Activated CD8-positive, alpha-beta memory T cell treated with anti-CD3 and anti-CD28 coated beads, Interleukin-2, amount 10 ng/mL, durations not matched to agents 7 days and 5 days (primary cell): ENCODE measurements at regions not wholly inside any gene's neighbourhood (a gene's known extent, or its start where the extent isn't known, plus 50 kb on each side); places are given as distances from the start of the nearest gene placed in this dataset.
"Not testable (repeated sequence)": the region's sequence is repeated elsewhere in the genome, so short reads cannot be mapped to it uniquely, and the experiment has no call there.

Experiments
- ATAC-seq: fragments of 150-1000 bp; cut with Tn5 transposase; one replicate; pipeline ENCODE4 v1.10.0; 2021; ENCODE audit warnings: moderate library complexity
- CTCF ChIA-PET: fragments of 350-600 bp; sonication (Branson Sonifier 250); formaldehyde crosslinking; loops from one replicate; lab custom pipeline; 2021; ENCODE audit warnings: antibody characterized with exemption; lab: Charles Lee
- DNase-seq: peaks from one replicate; pipeline ENCODE4 v3.0.0-alpha.2; 2020
- H3K27ac Mint-ChIP-seq: one replicate; pipeline ENCODE4 v1.8.0; 2021; ENCODE audit warnings: mild to moderate bottlenecking, mixed read lengths
- H3K27me3 Mint-ChIP-seq: one replicate; pipeline ENCODE4 v1.8.0; 2021; ENCODE audit warnings: mixed read lengths
- H3K36me3 Mint-ChIP-seq: one replicate; pipeline ENCODE4 v1.8.0; 2021; ENCODE audit warnings: mild to moderate bottlenecking, mixed read lengths
- H3K4me1 Mint-ChIP-seq: one replicate; pipeline ENCODE4 v1.8.0; 2021; ENCODE audit warnings: mixed read lengths
- H3K4me3 Mint-ChIP-seq: one replicate; pipeline ENCODE4 v1.8.0; 2021; ENCODE audit warnings: mild to moderate bottlenecking, moderate library complexity, mixed read lengths
- H3K9me3 Mint-ChIP-seq: one replicate; pipeline ENCODE4 v1.8.0; 2022; ENCODE audit warnings: low read depth, mixed read lengths

DNA sequence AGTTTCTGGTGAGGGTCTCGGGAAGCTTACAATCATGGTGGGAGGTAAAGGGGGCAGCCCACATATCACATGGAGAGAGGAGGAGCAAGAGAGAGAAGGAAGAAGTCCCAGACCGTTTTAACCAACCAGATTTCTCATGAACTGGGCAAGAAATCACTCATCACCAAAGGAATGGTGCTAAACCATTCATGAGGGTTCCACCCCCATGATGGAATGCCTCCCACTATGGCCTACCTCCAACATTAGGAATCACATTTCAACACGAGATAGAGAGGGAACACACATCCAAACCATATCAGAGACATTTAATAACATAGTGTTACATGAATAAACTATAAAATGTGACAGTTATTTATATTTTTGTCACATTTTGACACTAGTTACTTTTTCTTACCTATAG lies 214.8 kb upstream of the MAGI2 start:
- Mint-ChIP-seq H3K4me1 (no peaks in the 10 kb centered on the region), H3K36me3 (no peaks in the 10 kb centered on the region), H3K4me3 (no peak overlapping the region), H3K27me3 (no peaks in the 10 kb centered on the region), H3K9me3 (peaks cover 5% of the 10 kb centered on the region), H3K27ac (no peak overlapping the region)
- ATAC-seq (no peak), DNase-seq (no peak)
- CTCF ChIA-PET, result no interaction called here

GRCh38 chr7:79666472-79666871 lies 213.0 kb upstream of the MAGI2 start:
- Mint-ChIP-seq H3K27me3 (no peaks in the 10 kb centered on the region), H3K27ac (no peak overlapping the region), H3K4me1 (no peaks in the 10 kb centered on the region), H3K4me3 (no peak overlapping the region), H3K9me3 (peaks cover 5% of the 10 kb centered on the region), H3K36me3 (no peaks in the 10 kb centered on the region)
- CTCF ChIA-PET, result no interaction called here
- ATAC-seq (no peak), DNase-seq (no peak)

GRCh38 chr7:79664884-79665676 lies 211.6 kb upstream of the MAGI2 start:
- CTCF ChIA-PET, result no interaction called here
- no peaks in the 10 kb centered on the region for H3K27me3 Mint-ChIP-seq
- H3K4me3 Mint-ChIP-seq, result no peak overlapping the region
- ATAC-seq, result no peak
- H3K4me1 Mint-ChIP-seq, result no peaks in the 10 kb centered on the region
- H3K9me3 Mint-ChIP-seq, result peaks cover 5% of the 10 kb centered on the region
- no peak overlapping the region for H3K27ac Mint-ChIP-seq
- H3K36me3 Mint-ChIP-seq, result no peaks in the 10 kb centered on the region
- no peak for DNase-seq

DNA sequence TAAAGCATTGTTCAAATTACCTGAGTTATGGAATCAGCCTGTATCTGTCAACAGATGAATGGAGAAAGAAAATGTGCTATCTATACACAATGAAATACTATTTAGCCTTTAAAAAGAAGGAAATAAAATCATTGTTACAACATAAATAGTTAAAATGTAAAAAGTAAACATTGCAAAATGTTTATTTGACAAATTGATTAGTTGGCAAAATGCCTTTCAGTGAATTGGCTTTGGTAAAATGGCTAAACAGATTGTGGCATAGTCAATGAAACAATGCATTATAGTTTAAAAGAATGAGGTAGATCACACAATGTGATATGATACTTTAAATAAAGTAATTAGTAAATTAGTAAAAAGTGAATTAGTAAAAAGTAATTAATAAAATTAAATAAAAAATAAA lies 204.8 kb upstream of the MAGI2 start:
- ATAC-seq, result no peak
- CTCF ChIA-PET, result no interaction called here
- Mint-ChIP-seq H3K27ac (no peak overlapping the region), H3K36me3 (no peaks in the 10 kb centered on the region), H3K4me3 (no peak overlapping the region), H3K27me3 (no peaks in the 10 kb centered on the region), H3K4me1 (no peaks in the 10 kb centered on the region), H3K9me3 (peaks cover 4% of the 10 kb centered on the region)
- DNase-seq, result no peak

DNA sequence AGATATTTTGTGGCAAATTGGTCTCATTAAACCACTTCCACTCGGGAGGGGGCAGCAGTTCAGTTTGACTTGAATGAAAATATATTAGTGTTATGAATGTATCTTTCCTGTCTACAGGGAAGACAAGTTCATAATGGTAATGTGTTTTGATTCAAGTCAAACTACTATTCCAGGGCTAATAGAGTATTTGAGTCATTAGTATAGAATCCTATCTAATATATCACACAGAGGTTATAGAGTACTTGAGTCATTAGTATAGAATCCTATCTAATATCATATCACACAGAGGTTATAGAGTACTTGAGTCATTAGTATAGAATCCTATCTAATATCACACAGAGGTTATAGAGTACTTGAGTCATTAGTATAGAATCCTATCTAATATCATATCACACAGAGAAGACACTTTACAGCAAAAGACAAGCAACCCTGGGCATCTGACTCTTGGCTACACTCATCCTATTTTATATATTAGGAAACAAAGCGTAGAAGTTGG lies 199.7 kb upstream of the MAGI2 start:
- Mint-ChIP-seq H3K36me3 (no peaks in the 10 kb centered on the region), H3K9me3 (peaks cover 2% of the 10 kb centered on the region), H3K27me3 (no peaks in the 10 kb centered on the region), H3K4me1 (no peaks in the 10 kb centered on the region), H3K27ac (no peak overlapping the region), H3K4me3 (no peak overlapping the region)
- CTCF ChIA-PET, result no interaction called here
- ATAC-seq, result no peak
- DNase-seq, result no peak

GRCh38 chr7:79652619-79653018 lies 199.2 kb upstream of the MAGI2 start:
- CTCF ChIA-PET, result no interaction called here
- Mint-ChIP-seq H3K9me3 (no peaks in the 10 kb centered on the region), H3K27me3 (no peaks in the 10 kb centered on the region), H3K27ac (no peak overlapping the region), H3K4me1 (no peaks in the 10 kb centered on the region), H3K36me3 (no peaks in the 10 kb centered on the region), H3K4me3 (no peak overlapping the region)
- ATAC-seq (no peak), DNase-seq (no peak)

DNA sequence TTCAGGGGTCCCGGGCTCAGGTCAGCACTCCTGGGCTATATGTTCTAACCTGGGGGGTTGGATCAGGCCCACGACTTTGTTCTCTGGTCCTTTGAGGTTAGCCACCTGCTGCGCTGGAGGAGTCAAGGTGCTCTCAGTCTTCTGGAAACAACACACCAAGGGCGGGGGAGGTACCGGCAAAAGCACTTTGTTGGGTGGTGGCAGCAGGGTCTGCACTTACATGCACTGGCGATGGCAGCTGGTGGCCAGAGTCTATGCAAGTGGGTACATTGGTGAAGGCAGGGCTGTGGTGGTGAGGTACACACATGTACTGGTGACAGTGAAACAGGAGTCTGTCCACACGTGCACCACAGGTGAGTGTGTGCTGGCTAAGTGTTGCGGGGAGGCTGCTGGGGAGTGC lies 194.2 kb upstream of the MAGI2 start:
- CTCF ChIA-PET, result no interaction called here
- DNase-seq (no peak), ATAC-seq (no peak)
- Mint-ChIP-seq H3K9me3 (peaks cover 3% of the 10 kb centered on the region), H3K4me3 (no peak overlapping the region), H3K27ac (no peak overlapping the region), H3K27me3 (no peaks in the 10 kb centered on the region), H3K4me1 (no peaks in the 10 kb centered on the region), H3K36me3 (no peaks in the 10 kb centered on the region)

- no peak for DNase-seq
- Mint-ChIP-seq H3K27me3 (no peaks in the 10 kb centered on the region), H3K27ac (no peak overlapping the region), H3K4me1 (no peaks in the 10 kb centered on the region), H3K9me3 (peaks cover 5% of the 10 kb centered on the region), H3K36me3 (no peaks in the 10 kb centered on the region), H3K4me3 (no peak overlapping the region)
- CTCF ChIA-PET, result no interaction called here
- ATAC-seq, result no peak
Observed at GRCh38 chr7:79646278-79646677, 192.8 kb upstream of the MAGI2 start.

DNA sequence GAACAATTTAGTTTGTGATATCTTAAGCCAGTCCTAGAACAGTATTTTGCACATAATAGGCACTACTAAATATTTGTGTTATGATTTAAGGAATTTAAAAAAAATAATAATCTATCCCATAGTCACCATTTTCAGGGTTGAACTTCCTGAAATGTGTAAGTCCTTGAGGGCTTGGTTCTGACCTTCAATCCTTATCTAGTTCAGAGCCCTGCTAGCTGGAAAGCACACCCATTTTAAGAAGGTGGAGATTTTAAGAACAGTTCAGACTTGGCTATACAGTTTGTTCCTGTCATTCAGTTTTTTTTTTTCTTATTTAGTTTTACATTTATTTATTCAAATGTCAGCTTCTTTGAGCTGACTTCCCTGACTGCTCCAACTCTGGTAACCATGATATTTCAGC lies 183.4 kb upstream of the MAGI2 start:
- peaks cover 17% of the 10 kb centered on the region for H3K9me3 Mint-ChIP-seq
- no peak overlapping the region for H3K4me3 Mint-ChIP-seq
- no peaks in the 10 kb centered on the region for H3K27me3 Mint-ChIP-seq
- CTCF ChIA-PET, result no interaction called here
- H3K36me3 Mint-ChIP-seq, result no peaks in the 10 kb centered on the region
- no peaks in the 10 kb centered on the region for H3K4me1 Mint-ChIP-seq
- DNase-seq, result no peak
- ATAC-seq, result no peak
- no peak overlapping the region for H3K27ac Mint-ChIP-seq

DNA sequence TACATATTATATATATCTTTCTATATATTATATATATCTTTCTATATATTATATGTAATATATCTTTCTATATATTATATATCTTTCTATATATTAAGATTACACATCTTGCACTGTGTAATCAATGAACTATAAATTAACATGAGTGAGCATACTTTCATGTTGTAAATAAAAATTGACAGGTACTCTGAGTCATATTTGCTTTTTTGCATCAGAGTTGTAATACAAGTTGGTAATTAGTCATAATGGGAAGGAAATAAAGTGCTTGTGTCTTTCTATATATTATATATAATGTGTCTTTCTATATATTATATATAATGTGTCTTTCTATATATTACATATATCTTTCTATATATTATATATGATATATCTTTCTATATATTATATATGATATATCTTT lies 172.5 kb upstream of the MAGI2 start:
- H3K27ac Mint-ChIP-seq, DNase-seq, ATAC-seq, H3K4me1 Mint-ChIP-seq, H3K27me3 Mint-ChIP-seq, H3K4me3 Mint-ChIP-seq, CTCF ChIA-PET, H3K36me3 Mint-ChIP-seq, H3K9me3 Mint-ChIP-seq: not testable (repeated sequence)

DNA sequence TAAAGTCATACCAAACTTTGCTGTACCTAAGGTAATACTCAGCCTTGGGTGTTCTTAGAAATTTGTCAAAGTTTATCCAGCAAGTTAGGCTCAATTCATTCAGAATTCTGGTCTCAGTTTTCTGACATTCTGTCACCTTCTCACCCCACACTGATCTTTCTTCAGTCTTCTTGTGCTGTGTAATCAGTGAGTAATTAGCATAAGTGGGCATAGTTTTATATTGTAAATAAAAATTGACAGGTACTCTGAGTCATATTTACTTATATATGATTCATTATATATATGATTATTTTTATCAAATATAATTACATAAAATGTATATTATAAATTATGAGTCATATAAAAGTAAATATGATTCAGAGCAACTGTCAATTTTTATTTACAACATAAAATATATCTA lies 170.9 kb upstream of the MAGI2 start:
- H3K36me3 Mint-ChIP-seq, result no peaks in the 10 kb centered on the region
- H3K27me3 Mint-ChIP-seq, result no peaks in the 10 kb centered on the region
- no peak overlapping the region for H3K27ac Mint-ChIP-seq
- ATAC-seq (no peak), DNase-seq (no peak)
- peaks cover 9% of the 10 kb centered on the region for H3K9me3 Mint-ChIP-seq
- no peaks in the 10 kb centered on the region for H3K4me1 Mint-ChIP-seq
- CTCF ChIA-PET, result no interaction called here
- no peak overlapping the region for H3K4me3 Mint-ChIP-seq

DNA sequence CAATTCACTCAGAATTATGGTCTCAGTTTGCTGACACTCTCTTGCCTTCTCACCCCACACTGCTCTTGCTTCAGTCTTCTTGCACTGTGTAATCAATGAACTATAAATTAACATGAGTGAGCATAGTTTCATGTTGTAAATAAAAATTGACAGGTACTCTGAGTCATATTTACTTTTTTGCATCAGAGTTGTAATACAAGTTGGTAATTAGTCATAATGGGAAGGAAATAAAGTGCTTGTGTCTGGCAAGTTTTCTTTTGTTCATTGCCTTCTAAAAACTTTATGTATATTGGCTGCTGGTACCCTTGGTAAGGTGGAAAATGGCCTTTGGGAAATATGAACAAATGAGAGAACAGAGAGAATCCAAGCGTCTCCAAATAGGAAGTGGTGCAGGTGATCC lies 169.3 kb upstream of the MAGI2 start:
- peaks cover 11% of the 10 kb centered on the region for H3K9me3 Mint-ChIP-seq
- H3K27me3 Mint-ChIP-seq, result no peaks in the 10 kb centered on the region
- H3K36me3 Mint-ChIP-seq, result no peaks in the 10 kb centered on the region
- no peak overlapping the region for H3K4me3 Mint-ChIP-seq
- no peak for DNase-seq
- ATAC-seq, result no peak
- no peak overlapping the region for H3K27ac Mint-ChIP-seq
- CTCF ChIA-PET, result no interaction called here
- no peaks in the 10 kb centered on the region for H3K4me1 Mint-ChIP-seq

DNA sequence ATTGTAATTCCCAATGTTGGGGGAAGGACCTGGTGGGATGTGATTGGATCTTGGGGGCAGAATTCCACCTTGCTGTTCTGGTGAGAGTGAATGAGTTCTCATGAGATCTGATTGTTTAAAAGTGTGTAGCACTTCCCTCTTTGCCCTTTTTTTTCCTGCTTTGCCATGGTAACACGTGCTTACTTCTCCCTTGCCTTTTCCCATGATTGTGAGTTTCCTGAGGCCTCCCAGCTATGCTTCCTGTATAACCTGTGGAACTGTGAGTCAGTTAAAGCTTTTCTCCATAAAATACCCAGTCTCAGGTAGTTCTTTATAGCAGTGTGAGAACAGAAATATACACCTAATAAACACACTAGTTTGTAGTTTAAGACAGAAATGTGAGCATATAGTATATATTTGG lies 166.8 kb upstream of the MAGI2 start:
- Mint-ChIP-seq H3K36me3 (no peaks in the 10 kb centered on the region), H3K4me3 (no peak overlapping the region), H3K9me3 (peaks cover 15% of the 10 kb centered on the region), H3K4me1 (no peaks in the 10 kb centered on the region), H3K27me3 (no peaks in the 10 kb centered on the region), H3K27ac (no peak overlapping the region)
- CTCF ChIA-PET, result no interaction called here
- ATAC-seq (no peak), DNase-seq (no peak)

- no peak overlapping the region for H3K27ac Mint-ChIP-seq
- no peaks in the 10 kb centered on the region for H3K36me3 Mint-ChIP-seq
- CTCF ChIA-PET, result no interaction called here
- H3K27me3 Mint-ChIP-seq, result no peaks in the 10 kb centered on the region
- ATAC-seq (no peak), DNase-seq (no peak)
- H3K9me3 Mint-ChIP-seq, result peaks cover 15% of the 10 kb centered on the region
- H3K4me3 Mint-ChIP-seq, result no peak overlapping the region
- no peaks in the 10 kb centered on the region for H3K4me1 Mint-ChIP-seq
Observed at GRCh38 chr7:79619216-79619615, 165.7 kb upstream of the MAGI2 start.
